GM23338 (cell line): ENCODE measurements at regions not wholly inside any gene's neighbourhood (a gene's known extent, or its start where the extent isn't known, plus 50 kb on each side); places are given as distances from the start of the nearest gene placed in this dataset.

Experiments used
- CREB1 ChIP-seq: fragments of 250-450 bp; sonication (Bioruptor Pico); IDR thresholded peaks from 2 replicates; pipeline ENCODE4 v1.5.0; 2020; ENCODE audit warnings: low read depth, mild to moderate bottlenecking, moderate library complexity
- CTCF ChIP-seq, 2 experiments: fragments of 200-600 bp in 1 of 2; sonication (generic) in 1 of 2; conservative IDR thresholded peaks; 2 replicates each; pipeline versions ENCODE4 v1.5.1 to v1.6.1; 2016 to 2017; ENCODE audit warnings: antibody characterized with exemption in 2 of 2, low read depth in 2 of 2, mild to moderate bottlenecking in 2 of 2, moderate library complexity in 1 of 2
- ETS1 ChIP-seq: IDR thresholded peaks from 2 replicates; pipeline ENCODE4 v1.6.1; 2016; ENCODE audit warnings: antibody characterized with exemption
- EZH2 ChIP-seq: fragments of 200-600 bp; sonication (generic); IDR thresholded peaks from one replicate; pipeline ENCODE4 v1.8.0; 2017; ENCODE audit warnings: antibody characterized with exemption, mild to moderate bottlenecking, low read depth; ENCODE audit not compliant: unreplicated experiment
- EZH2phosphoT487 ChIP-seq: fragments of 200-600 bp; sonication (generic); IDR thresholded peaks from one replicate; pipeline ENCODE4 v1.8.1; 2018; ENCODE audit warnings: antibody characterized with exemption; ENCODE audit not compliant: unreplicated experiment
- JUNB ChIP-seq: IDR thresholded peaks from one replicate; pipeline ENCODE4 v1.6.1; 2016; ENCODE audit warnings: antibody characterized with exemption; ENCODE audit not compliant: unreplicated experiment
- POLR2AphosphoS5 ChIP-seq: IDR thresholded peaks from 2 replicates; pipeline ENCODE4 v1.6.1; 2016; ENCODE audit warnings: antibody characterized with exemption, low read depth
- REST ChIP-seq: IDR thresholded peaks from one replicate; pipeline ENCODE4 v1.6.1; 2018; ENCODE audit warnings: antibody characterized with exemption; ENCODE audit not compliant: unreplicated experiment
- STAT1 ChIP-seq: IDR thresholded peaks from one replicate; pipeline ENCODE4 v1.6.1; 2016; ENCODE audit warnings: antibody characterized with exemption; ENCODE audit not compliant: unreplicated experiment
- ZNF331 ChIP-seq: fragments of 250-450 bp; sonication (Bioruptor Pico); IDR thresholded peaks from 2 replicates; pipeline ENCODE4 v1.5.0; 2020; ENCODE audit warnings: low read depth, mild to moderate bottlenecking, moderate library complexity
- ZNF462 ChIP-seq: fragments of 250-450 bp; sonication (Bioruptor Pico); IDR thresholded peaks from 2 replicates; pipeline ENCODE4 v1.5.0; 2020; ENCODE audit warnings: mild to moderate bottlenecking, moderate library complexity

DNA sequence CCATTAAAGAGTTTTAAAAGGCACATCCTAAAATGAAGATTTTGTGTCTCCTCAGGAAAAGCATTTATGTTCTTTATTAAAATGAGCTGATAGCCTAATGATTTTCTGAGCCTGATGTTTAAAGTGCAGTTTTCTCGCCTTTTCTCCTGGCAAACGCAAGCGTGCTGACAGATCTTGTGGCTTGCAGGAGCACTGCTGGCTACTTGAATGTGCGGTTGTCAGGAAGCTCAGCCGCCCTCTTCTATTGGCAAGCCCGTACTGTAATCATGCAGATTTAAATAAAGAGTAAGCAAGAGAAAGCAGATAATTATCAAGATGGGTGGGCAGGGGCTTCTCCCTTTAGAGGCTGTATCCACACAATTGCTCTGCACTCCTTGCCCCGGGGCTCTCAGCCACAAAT, 139.5 kb upstream of the SPHKAP start:
- TF ChIP-seq CTCF (conservative IDR thresholded peaks at IDR 0.05; ENCODE audit: low read depth in 2 of 2) (no peak), EZH2phosphoT487 (no peak), EZH2 (no peak), STAT1 (no peak), POLR2AphosphoS5 (no peak), CREB1 (no peak), ETS1 (no peak), JUNB (no peak), REST (no peak), ZNF331 (CRISPR knock-in tag) (no peak), ZNF462 (CRISPR knock-in tag) (no peak)
